Loucy (cell line): ENCODE measurements at regions not wholly inside any gene's neighbourhood (a gene's known extent, or its start where the extent isn't known, plus 50 kb on each side); places are given as distances from the start of the nearest gene placed in this dataset.

Experiments used
- H2AFZ ChIP-seq: fragments of 200-600 bp; sonication (generic); 2 replicates; pipeline ENCODE4 v1.6.0; 2016; ENCODE audit warnings: antibody characterized with exemption, mild to moderate bottlenecking, low read length, moderate library complexity
- H3F3A ChIP-seq: fragments of 200-600 bp; 2 replicates; pipeline ENCODE4 v1.6.0; 2016; ENCODE audit warnings: antibody characterized with exemption, low read depth, mild to moderate bottlenecking
- H3K27me3 ChIP-seq: fragments of 200-600 bp; sonication (generic); 2 replicates; pipeline ENCODE4 v1.6.1; 2014; ENCODE audit warnings: low read length, mild to moderate bottlenecking; ENCODE audit not compliant: insufficient read depth, poor library complexity, severe bottlenecking
- H3K36me3 ChIP-seq: fragments of 200-600 bp; sonication (generic); 2 replicates; pipeline ENCODE4 v1.6.1; 2016; ENCODE audit warnings: low read length; ENCODE audit not compliant: insufficient read depth
- H3K4me1 ChIP-seq: fragments of 200-600 bp; sonication (generic); 2 replicates; pipeline ENCODE4 v1.5.1; 2014; ENCODE audit warnings: low read length, mild to moderate bottlenecking; ENCODE audit not compliant: insufficient read depth, poor library complexity, severe bottlenecking
- H3K4me2 ChIP-seq: fragments of 200-600 bp; sonication (generic); 2 replicates; pipeline ENCODE4 v1.6.0; 2014; ENCODE audit warnings: antibody characterized with exemption, low read length, low read depth, mild to moderate bottlenecking; ENCODE audit not compliant: poor library complexity, severe bottlenecking
- H3K4me3 ChIP-seq: fragments of 200-600 bp; sonication (generic); 2 replicates; pipeline ENCODE4 v1.5.1; 2014; ENCODE audit warnings: low read length, mild to moderate bottlenecking, mixed read lengths; ENCODE audit not compliant: poor library complexity, severe bottlenecking
- H3K79me2 ChIP-seq: fragments of 200-600 bp; sonication (generic); 2 replicates; pipeline ENCODE4 v1.6.1; 2014; ENCODE audit warnings: low read length; ENCODE audit not compliant: insufficient read depth
- H3K9ac ChIP-seq: fragments of 200-600 bp; sonication (generic); 2 replicates; pipeline ENCODE4 v1.6.0; 2014; ENCODE audit warnings: mild to moderate bottlenecking, low read depth, low read length, moderate library complexity; ENCODE audit not compliant: poor library complexity, severe bottlenecking
- H3K9me2 ChIP-seq: fragments of 200-600 bp; sonication (generic); replicated peaks from 2 replicates; pipeline ENCODE4 v1.6.1; 2016; ENCODE audit warnings: low read depth, low read length, mixed read lengths
- H3K9me3 ChIP-seq: fragments of 200-600 bp; sonication (generic); 2 replicates; pipeline ENCODE4 v1.6.1; 2014; ENCODE audit warnings: mild to moderate bottlenecking, antibody characterized with exemption, low read length, low read depth; ENCODE audit not compliant: insufficient read depth
- H4K20me1 ChIP-seq: fragments of 200-600 bp; sonication (generic); 2 replicates; pipeline ENCODE4 v1.6.0; 2014; ENCODE audit warnings: antibody characterized with exemption, low read length, mild to moderate bottlenecking; ENCODE audit not compliant: insufficient read depth, poor library complexity, severe bottlenecking
- EZH2phosphoT487 ChIP-seq: fragments of 200-600 bp; IDR thresholded peaks from 2 replicates; pipeline ENCODE4 v1.6.1; 2018; ENCODE audit warnings: antibody characterized with exemption, mild to moderate bottlenecking, moderate library complexity, borderline replicate concordance
- TF ChIP-seq, protein P1 (sequence below): fragments of 200-600 bp; sonication (generic); conservative IDR thresholded peaks from 2 replicates; pipeline ENCODE4 v1.5.1; 2014; ENCODE audit warnings: mild to moderate bottlenecking, antibody characterized with exemption, low read length

DNA sequence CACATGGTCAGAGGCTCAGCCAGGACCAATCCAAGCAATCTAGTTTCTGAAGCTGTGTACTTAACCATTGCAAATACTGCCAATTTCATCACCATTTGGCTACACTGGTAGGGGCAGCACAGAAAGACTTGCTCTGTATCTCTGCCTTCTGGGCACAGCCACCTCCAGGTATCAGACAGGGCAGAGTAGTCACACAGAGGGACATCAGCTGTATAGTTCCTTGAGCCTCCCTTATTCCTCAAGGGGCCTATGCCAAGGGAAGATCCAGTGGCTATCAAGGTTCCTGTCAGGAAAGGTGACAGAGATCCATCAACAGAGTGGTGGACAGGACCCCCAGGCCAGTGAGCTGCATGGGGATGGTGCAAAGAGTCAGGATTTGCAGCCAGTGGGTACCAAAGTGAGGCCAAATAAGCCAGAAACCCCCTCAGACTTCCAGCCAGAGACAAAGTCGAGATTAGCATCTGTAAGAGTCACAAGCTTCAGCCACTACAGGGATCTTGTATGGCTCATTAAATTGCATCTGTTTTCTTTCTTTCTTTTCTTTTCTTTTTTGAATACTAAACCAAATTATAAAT lies 381.6 kb upstream of the CPEB2 start:
- H3K4me2 ChIP-seq, result no peak overlapping the region
- H3K27me3 ChIP-seq, result no peaks in the 10 kb centered on the region

DNA sequence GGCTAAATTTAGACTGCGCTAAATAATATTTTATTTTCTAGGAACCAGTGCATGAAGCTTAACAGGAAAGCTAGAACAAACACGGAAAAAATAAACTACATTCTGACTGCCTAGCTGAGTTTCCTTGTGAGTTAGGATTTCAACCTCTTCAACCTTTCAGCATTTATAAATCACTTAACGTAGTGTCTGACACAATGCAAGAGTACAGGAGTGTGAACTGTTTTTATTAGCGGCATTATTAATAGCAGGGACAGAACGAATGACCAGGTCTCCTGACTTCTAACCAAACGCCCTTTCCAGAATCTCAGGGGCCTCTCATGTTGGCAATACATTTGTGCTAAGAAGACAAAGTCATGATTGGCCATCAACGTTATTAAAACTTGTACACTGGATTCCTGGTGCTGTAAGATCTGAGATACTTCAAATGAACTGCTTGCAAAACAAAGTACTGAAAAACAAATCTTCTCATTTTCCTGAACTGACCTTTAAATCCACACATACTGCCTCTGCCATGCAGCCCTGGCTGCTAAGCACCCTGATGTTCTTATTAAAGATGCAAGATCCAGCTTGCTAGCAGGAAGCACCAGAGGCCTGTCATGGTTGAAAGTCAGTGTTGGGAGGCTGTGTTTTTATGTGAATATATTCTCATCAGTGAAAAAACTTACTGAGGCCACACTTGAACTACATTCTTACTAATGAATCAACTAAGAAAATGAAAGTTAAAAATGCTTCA lies 380.4 kb upstream of the CPEB2 start:
- H3K79me2 ChIP-seq, result no peaks in the 10 kb centered on the region
- no peak overlapping the region for H3K4me3 ChIP-seq
- H3K9me3 ChIP-seq, result no peaks in the 10 kb centered on the region
- no peaks in the 10 kb centered on the region for H3F3A ChIP-seq
- no peak overlapping the region for H2AFZ ChIP-seq
- H3K4me1 ChIP-seq, result no peaks in the 10 kb centered on the region
- no peaks in the 10 kb centered on the region for H3K36me3 ChIP-seq
- TF ChIP-seq, protein P1, sequence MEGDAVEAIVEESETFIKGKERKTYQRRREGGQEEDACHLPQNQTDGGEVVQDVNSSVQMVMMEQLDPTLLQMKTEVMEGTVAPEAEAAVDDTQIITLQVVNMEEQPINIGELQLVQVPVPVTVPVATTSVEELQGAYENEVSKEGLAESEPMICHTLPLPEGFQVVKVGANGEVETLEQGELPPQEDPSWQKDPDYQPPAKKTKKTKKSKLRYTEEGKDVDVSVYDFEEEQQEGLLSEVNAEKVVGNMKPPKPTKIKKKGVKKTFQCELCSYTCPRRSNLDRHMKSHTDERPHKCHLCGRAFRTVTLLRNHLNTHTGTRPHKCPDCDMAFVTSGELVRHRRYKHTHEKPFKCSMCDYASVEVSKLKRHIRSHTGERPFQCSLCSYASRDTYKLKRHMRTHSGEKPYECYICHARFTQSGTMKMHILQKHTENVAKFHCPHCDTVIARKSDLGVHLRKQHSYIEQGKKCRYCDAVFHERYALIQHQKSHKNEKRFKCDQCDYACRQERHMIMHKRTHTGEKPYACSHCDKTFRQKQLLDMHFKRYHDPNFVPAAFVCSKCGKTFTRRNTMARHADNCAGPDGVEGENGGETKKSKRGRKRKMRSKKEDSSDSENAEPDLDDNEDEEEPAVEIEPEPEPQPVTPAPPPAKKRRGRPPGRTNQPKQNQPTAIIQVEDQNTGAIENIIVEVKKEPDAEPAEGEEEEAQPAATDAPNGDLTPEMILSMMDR, result no peak
- no peak for TF ChIP-seq EZH2phosphoT487
- no peaks in the 10 kb centered on the region for H4K20me1 ChIP-seq
- no peak overlapping the region for H3K4me2 ChIP-seq
- no peaks in the 10 kb centered on the region for H3K9me2 ChIP-seq
- H3K9ac ChIP-seq, result no peak overlapping the region
- no peaks in the 10 kb centered on the region for H3K27me3 ChIP-seq

More for the DNA sequence above, 381.6 kb upstream of the CPEB2 start:
- no peaks in the 10 kb centered on the region for H3K4me1 ChIP-seq
- TF ChIP-seq, protein P1, result no peak
- TF ChIP-seq EZH2phosphoT487, result no peak
- H3K9me3 ChIP-seq, result no peaks in the 10 kb centered on the region
- no peaks in the 10 kb centered on the region for H3F3A ChIP-seq
- H4K20me1 ChIP-seq, result no peaks in the 10 kb centered on the region
- no peaks in the 10 kb centered on the region for H3K36me3 ChIP-seq
- no peaks in the 10 kb centered on the region for H3K79me2 ChIP-seq
- H2AFZ ChIP-seq, result no peak overlapping the region
- H3K9me2 ChIP-seq, result no peaks in the 10 kb centered on the region
- no peak overlapping the region for H3K9ac ChIP-seq
- no peak overlapping the region for H3K4me3 ChIP-seq

DNA sequence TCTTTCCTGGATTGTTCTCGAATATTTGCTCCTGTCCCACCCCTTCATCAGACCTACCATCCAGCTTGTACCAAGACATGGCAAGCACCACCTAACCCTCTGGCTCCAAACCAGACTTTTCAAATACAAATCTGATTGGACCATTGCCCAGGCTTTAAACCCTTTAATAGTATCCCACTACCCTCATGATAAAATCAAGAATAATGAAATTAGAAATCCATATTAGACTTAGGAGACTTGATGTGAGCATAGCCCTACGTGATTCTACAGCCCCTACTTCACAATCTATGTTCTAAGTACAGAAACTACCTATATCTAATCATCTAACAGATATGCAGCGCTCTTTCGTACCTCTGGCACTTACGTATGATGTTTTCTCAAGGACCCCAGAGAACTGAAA lies 375.2 kb upstream of the CPEB2 start:
- H3K9me2 ChIP-seq, result no peaks in the 10 kb centered on the region
- no peaks in the 10 kb centered on the region for H3K36me3 ChIP-seq
- H3K4me3 ChIP-seq, result no peak overlapping the region
- no peaks in the 10 kb centered on the region for H3K4me1 ChIP-seq
- H3F3A ChIP-seq, result no peaks in the 10 kb centered on the region; the same call in 1 of the 2 replicates
- H3K27me3 ChIP-seq, result no peaks in the 10 kb centered on the region
- TF ChIP-seq EZH2phosphoT487, result no peak
- TF ChIP-seq, protein P1, result no peak
- no peaks in the 10 kb centered on the region for H4K20me1 ChIP-seq
- no peak overlapping the region for H3K9ac ChIP-seq
- H3K9me3 ChIP-seq, result no peaks in the 10 kb centered on the region
- H3K4me2 ChIP-seq, result no peak overlapping the region
- no peak overlapping the region for H2AFZ ChIP-seq
- no peaks in the 10 kb centered on the region for H3K79me2 ChIP-seq
